ENCODE measurements at regions not wholly inside any gene's neighbourhood (a gene's known extent, or its start where the extent isn't known, plus 50 kb on each side); places are given as distances from the start of the nearest gene placed in this dataset.

GRCh38 chr6:44042261-44042988, 84.8 kb downstream of the MRPL14 start:
- no TSS peak for BruUV-seq (replicated peaks)
- Mint-ChIP-seq H3K9me3 (ENCODE audit: unreplicated experiment) (no peaks in the 10 kb centered on the region), H3K36me3 (ENCODE audit: insufficient read depth, unreplicated experiment) (no peaks in the 10 kb centered on the region), H3K27ac (ENCODE audit: low read depth, unreplicated experiment) (peak overlapping the region; percentile 69), H3K4me3 (ENCODE audit: unreplicated experiment) (no peak overlapping the region), H3K4me1 (ENCODE audit: insufficient read depth, unreplicated experiment) (peaks cover 37% of the 10 kb centered on the region), H3K27me3 (ENCODE audit: insufficient read depth, unreplicated experiment) (no peaks in the 10 kb centered on the region)
- ChIA-PET CTCF (interaction anchor here (0.7 to 2.4 kb wide), 6 partner anchors 16 to 273 kb away, joined by 3 to 8 read pairs (median 4); no protein-coding TSS in a partner anchor), POLR2A (interaction anchor here (0.6 to 2.5 kb wide), 11 partner anchors 8 to 295 kb away, joined by 3 to 14 read pairs (median 4); no protein-coding TSS in a partner anchor)
- DNase-seq (ENCODE audit: unreplicated experiment) = no peak
- intact Hi-C loops (cut with micrococcal nuclease) = no loop called here
- no peak for TF ChIP-seq CTCF (IDR thresholded peaks at IDR 0.05; ENCODE audit: unreplicated experiment)

- intact Hi-C loops (cut with micrococcal nuclease) = no loop called here
- H3K27me3 Mint-ChIP-seq (ENCODE audit: insufficient read depth, unreplicated experiment) = no peaks in the 10 kb centered on the region
- CTCF ChIA-PET = interaction anchor here (0.7 to 2.4 kb wide), 2 partner anchors 18 to 33 kb away, joined by 4 to 8 read pairs; no protein-coding TSS in a partner anchor
- H3K27ac Mint-ChIP-seq (ENCODE audit: low read depth, unreplicated experiment) = peak overlapping the region; percentile 69
- no peak overlapping the region for H3K4me3 Mint-ChIP-seq (ENCODE audit: unreplicated experiment)
- no peak for TF ChIP-seq CTCF (IDR thresholded peaks at IDR 0.05; ENCODE audit: unreplicated experiment)
- POLR2A ChIA-PET = interaction anchor here (0.6 to 2.5 kb wide), 8 partner anchors 9 to 282 kb away, joined by 3 to 14 read pairs (median 4); no protein-coding TSS in a partner anchor
- H3K36me3 Mint-ChIP-seq (ENCODE audit: insufficient read depth, unreplicated experiment) = no peaks in the 10 kb centered on the region
- peak; percentile 96 for DNase-seq (ENCODE audit: unreplicated experiment)
- H3K4me1 Mint-ChIP-seq (ENCODE audit: insufficient read depth, unreplicated experiment) = peaks cover 34% of the 10 kb centered on the region
- H3K9me3 Mint-ChIP-seq (ENCODE audit: unreplicated experiment) = no peaks in the 10 kb centered on the region
- no TSS peak for BruUV-seq (replicated peaks)
These were observed 85.6 kb downstream of the MRPL14 start for GRCh38 chr6:44041461-44042260.

- no peak for TF ChIP-seq CTCF (IDR thresholded peaks at IDR 0.05; ENCODE audit: unreplicated experiment)
- Mint-ChIP-seq H3K27ac (ENCODE audit: low read depth, unreplicated experiment) (no peak overlapping the region), H3K9me3 (ENCODE audit: unreplicated experiment) (no peaks in the 10 kb centered on the region), H3K4me1 (ENCODE audit: insufficient read depth, unreplicated experiment) (peaks cover 42% of the 10 kb centered on the region), H3K36me3 (ENCODE audit: insufficient read depth, unreplicated experiment) (no peaks in the 10 kb centered on the region), H3K27me3 (ENCODE audit: insufficient read depth, unreplicated experiment) (no peaks in the 10 kb centered on the region), H3K4me3 (ENCODE audit: unreplicated experiment) (no peak overlapping the region)
- DNase-seq (ENCODE audit: unreplicated experiment) = no peak
- ChIA-PET CTCF (interaction anchor here (1.0 to 1.2 kb wide), 2 partner anchors 34 to 244 kb away, joined by 3 read pairs; no protein-coding TSS in a partner anchor), POLR2A (interaction anchor here (1.2 to 1.3 kb wide), 3 partner anchors 9 to 69 kb away, joined by 3 to 4 read pairs (median 4); no protein-coding TSS in a partner anchor)
- no TSS peak for BruUV-seq (replicated peaks)
- intact Hi-C loops (cut with micrococcal nuclease) = no loop called here
These were observed 86.5 kb downstream of the MRPL14 start for GRCh38 chr6:44040786-44041185.

- ChIA-PET CTCF (interaction anchor here (0.7 to 1.6 kb wide), 4 partner anchors 35 to 325 kb away, joined by 3 to 5 read pairs (median 4); no protein-coding TSS in a partner anchor), POLR2A (interaction anchor here (1.3 kb wide), 1 partner anchor 18 kb away, joined by 4 read pairs; no protein-coding TSS in a partner anchor)
- no peak overlapping the region for H3K27ac Mint-ChIP-seq (ENCODE audit: low read depth, unreplicated experiment)
- intact Hi-C loops (cut with micrococcal nuclease) = no loop called here
- peaks cover 51% of the 10 kb centered on the region for H3K4me1 Mint-ChIP-seq (ENCODE audit: insufficient read depth, unreplicated experiment)
- H3K9me3 Mint-ChIP-seq (ENCODE audit: unreplicated experiment) = no peaks in the 10 kb centered on the region
- TF ChIP-seq CTCF (IDR thresholded peaks at IDR 0.05; ENCODE audit: unreplicated experiment) = no peak
- no peaks in the 10 kb centered on the region for H3K36me3 Mint-ChIP-seq (ENCODE audit: insufficient read depth, unreplicated experiment)
- BruUV-seq (replicated peaks) = no TSS peak
- no peaks in the 10 kb centered on the region for H3K27me3 Mint-ChIP-seq (ENCODE audit: insufficient read depth, unreplicated experiment)
- DNase-seq (ENCODE audit: unreplicated experiment) = no peak
- H3K4me3 Mint-ChIP-seq (ENCODE audit: unreplicated experiment) = no peak overlapping the region
These were observed 87.4 kb downstream of the MRPL14 start for GRCh38 chr6:44039839-44040350.

Data from MCF 10A (cell line).